ENCODE measurements at regions not wholly inside any gene's neighbourhood (a gene's known extent, or its start where the extent isn't known, plus 50 kb on each side); places are given as distances from the start of the nearest gene placed in this dataset.

DNA sequence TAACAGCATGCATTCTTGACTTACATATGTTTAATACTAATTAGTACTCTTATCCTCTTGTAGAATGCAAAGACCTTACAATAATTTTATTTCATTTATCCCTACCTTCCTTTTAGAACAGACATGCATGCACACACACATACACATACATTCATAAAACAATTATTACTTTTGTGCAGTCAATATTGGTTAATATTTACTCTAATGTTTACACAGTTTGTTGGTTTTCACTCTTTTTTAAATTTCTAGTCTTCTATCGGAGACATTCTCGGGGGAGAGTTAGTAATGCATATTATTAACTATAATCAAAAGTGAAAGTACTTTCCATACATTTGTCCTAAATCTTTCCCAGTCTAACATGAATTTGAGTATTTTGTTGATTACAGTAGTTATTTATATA is 317.7 kb upstream of the DPH6 start:
- no peak for TF ChIP-seq EZH2 (IDR thresholded peaks at IDR 0.05; ENCODE audit: borderline replicate concordance, insufficient read depth, low read length, poor library complexity, severe bottlenecking)
- TF ChIP-seq SMC3 (conservative IDR thresholded peaks at IDR 0.05; ENCODE audit: poor library complexity): no peak
- TF ChIP-seq POLR2AphosphoS5 (IDR thresholded peaks at IDR 0.05): no peak
- TF ChIP-seq, protein P1, sequence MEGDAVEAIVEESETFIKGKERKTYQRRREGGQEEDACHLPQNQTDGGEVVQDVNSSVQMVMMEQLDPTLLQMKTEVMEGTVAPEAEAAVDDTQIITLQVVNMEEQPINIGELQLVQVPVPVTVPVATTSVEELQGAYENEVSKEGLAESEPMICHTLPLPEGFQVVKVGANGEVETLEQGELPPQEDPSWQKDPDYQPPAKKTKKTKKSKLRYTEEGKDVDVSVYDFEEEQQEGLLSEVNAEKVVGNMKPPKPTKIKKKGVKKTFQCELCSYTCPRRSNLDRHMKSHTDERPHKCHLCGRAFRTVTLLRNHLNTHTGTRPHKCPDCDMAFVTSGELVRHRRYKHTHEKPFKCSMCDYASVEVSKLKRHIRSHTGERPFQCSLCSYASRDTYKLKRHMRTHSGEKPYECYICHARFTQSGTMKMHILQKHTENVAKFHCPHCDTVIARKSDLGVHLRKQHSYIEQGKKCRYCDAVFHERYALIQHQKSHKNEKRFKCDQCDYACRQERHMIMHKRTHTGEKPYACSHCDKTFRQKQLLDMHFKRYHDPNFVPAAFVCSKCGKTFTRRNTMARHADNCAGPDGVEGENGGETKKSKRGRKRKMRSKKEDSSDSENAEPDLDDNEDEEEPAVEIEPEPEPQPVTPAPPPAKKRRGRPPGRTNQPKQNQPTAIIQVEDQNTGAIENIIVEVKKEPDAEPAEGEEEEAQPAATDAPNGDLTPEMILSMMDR (IDR thresholded peaks at IDR 0.05; ENCODE audit: poor library complexity, severe bottlenecking): no peak
- no peak for TF ChIP-seq RAD21 (conservative IDR thresholded peaks at IDR 0.05)
- TF ChIP-seq, protein P2, sequence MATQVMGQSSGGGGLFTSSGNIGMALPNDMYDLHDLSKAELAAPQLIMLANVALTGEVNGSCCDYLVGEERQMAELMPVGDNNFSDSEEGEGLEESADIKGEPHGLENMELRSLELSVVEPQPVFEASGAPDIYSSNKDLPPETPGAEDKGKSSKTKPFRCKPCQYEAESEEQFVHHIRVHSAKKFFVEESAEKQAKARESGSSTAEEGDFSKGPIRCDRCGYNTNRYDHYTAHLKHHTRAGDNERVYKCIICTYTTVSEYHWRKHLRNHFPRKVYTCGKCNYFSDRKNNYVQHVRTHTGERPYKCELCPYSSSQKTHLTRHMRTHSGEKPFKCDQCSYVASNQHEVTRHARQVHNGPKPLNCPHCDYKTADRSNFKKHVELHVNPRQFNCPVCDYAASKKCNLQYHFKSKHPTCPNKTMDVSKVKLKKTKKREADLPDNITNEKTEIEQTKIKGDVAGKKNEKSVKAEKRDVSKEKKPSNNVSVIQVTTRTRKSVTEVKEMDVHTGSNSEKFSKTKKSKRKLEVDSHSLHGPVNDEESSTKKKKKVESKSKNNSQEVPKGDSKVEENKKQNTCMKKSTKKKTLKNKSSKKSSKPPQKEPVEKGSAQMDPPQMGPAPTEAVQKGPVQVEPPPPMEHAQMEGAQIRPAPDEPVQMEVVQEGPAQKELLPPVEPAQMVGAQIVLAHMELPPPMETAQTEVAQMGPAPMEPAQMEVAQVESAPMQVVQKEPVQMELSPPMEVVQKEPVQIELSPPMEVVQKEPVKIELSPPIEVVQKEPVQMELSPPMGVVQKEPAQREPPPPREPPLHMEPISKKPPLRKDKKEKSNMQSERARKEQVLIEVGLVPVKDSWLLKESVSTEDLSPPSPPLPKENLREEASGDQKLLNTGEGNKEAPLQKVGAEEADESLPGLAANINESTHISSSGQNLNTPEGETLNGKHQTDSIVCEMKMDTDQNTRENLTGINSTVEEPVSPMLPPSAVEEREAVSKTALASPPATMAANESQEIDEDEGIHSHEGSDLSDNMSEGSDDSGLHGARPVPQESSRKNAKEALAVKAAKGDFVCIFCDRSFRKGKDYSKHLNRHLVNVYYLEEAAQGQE (IDR thresholded peaks at IDR 0.05; ENCODE audit: borderline replicate concordance): no peak
- no peak for TF ChIP-seq EP300 (conservative IDR thresholded peaks at IDR 0.05; ENCODE audit: poor library complexity, severe bottlenecking)
- no peak for TF ChIP-seq TAF1 (IDR thresholded peaks at IDR 0.05; ENCODE audit: low read depth)
- no peak for TF ChIP-seq MXI1 (conservative IDR thresholded peaks at IDR 0.05; ENCODE audit: poor library complexity, severe bottlenecking)
- H3K27me3 ChIP-seq (ENCODE audit: insufficient read depth, low read depth, low read length): no peaks in the 10 kb centered on the region
- no peaks in the 10 kb centered on the region for H3K36me3 ChIP-seq (ENCODE audit: insufficient read depth, low read length)
- no peaks in the 10 kb centered on the region for H3K9me3 ChIP-seq (ENCODE audit: low read length)
- H2AFZ ChIP-seq (ENCODE audit: low read depth, low read length): no peak overlapping the region
- H3K4me3 ChIP-seq (ENCODE audit: low read length): no peak overlapping the region
- no peak overlapping the region for H3K27ac ChIP-seq (ENCODE audit: low read length)
- H3F3A ChIP-seq (ENCODE audit: insufficient read depth, low read length, poor library complexity, severe bottlenecking): no peaks in the 10 kb centered on the region
- no peaks in the 10 kb centered on the region for H3K79me2 ChIP-seq (replicated peaks; ENCODE audit: insufficient read depth, low read length)
- H4K20me1 ChIP-seq (ENCODE audit: insufficient read depth): no peaks in the 10 kb centered on the region
- H3K9ac ChIP-seq (ENCODE audit: low read length): no peak overlapping the region
- H3K9me2 ChIP-seq (ENCODE audit: insufficient read depth, low read length): no peaks in the 10 kb centered on the region
- no peak overlapping the region for H3K4me2 ChIP-seq (ENCODE audit: low read length)

DNA sequence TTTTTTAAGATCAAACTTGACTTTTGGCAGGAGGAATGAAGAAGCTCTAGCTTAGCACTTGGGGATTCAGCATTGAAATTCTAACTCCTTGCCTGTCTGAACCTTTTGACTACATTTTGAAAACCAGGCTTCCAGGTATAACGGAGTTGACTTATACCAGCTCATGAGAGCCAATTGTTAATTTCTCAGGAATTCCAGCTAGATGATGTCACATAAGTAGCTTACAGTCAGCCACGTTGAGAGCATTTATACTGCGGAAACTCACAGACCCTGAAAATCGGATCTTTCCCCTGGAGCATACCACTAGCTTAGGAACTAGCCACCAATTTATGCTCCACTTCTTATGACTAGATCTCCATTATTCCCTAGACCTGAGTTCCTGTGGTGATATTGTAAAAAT is 321.4 kb upstream of the DPH6 start:
- H3K27ac ChIP-seq (ENCODE audit: low read length): no peak overlapping the region
- no peaks in the 10 kb centered on the region for H3K9me3 ChIP-seq (ENCODE audit: low read length)
- H3K36me3 ChIP-seq (ENCODE audit: insufficient read depth, low read length): no peaks in the 10 kb centered on the region
- H3K9ac ChIP-seq (ENCODE audit: low read length): no peak overlapping the region
- no peak overlapping the region for H2AFZ ChIP-seq (ENCODE audit: low read depth, low read length)
- no peaks in the 10 kb centered on the region for H3K27me3 ChIP-seq (ENCODE audit: insufficient read depth, low read depth, low read length)
- no peak overlapping the region for H3K4me3 ChIP-seq (ENCODE audit: low read length)
- TF ChIP-seq, protein P2 (IDR thresholded peaks at IDR 0.05; ENCODE audit: borderline replicate concordance): no peak
- TF ChIP-seq TAF1 (IDR thresholded peaks at IDR 0.05; ENCODE audit: low read depth) (no peak), POLR2AphosphoS5 (IDR thresholded peaks at IDR 0.05) (no peak), EZH2 (IDR thresholded peaks at IDR 0.05; ENCODE audit: borderline replicate concordance, insufficient read depth, low read length, poor library complexity, severe bottlenecking) (no peak), SMC3 (conservative IDR thresholded peaks at IDR 0.05; ENCODE audit: poor library complexity) (no peak)
- no peaks in the 10 kb centered on the region for H3K79me2 ChIP-seq (replicated peaks; ENCODE audit: insufficient read depth, low read length)
- H3K9me2 ChIP-seq (ENCODE audit: insufficient read depth, low read length): no peaks in the 10 kb centered on the region
- H3F3A ChIP-seq (ENCODE audit: insufficient read depth, low read length, poor library complexity, severe bottlenecking): no peaks in the 10 kb centered on the region
- H4K20me1 ChIP-seq (ENCODE audit: insufficient read depth): no peaks in the 10 kb centered on the region
- H3K4me2 ChIP-seq (ENCODE audit: low read length): no peak overlapping the region

Measured in neural cell (in vitro differentiated cells).